ENCODE measurements at regions not wholly inside any gene's neighbourhood (a gene's known extent, or its start where the extent isn't known, plus 50 kb on each side); places are given as distances from the start of the nearest gene placed in this dataset.
"Not testable (repeated sequence)": the region's sequence is repeated elsewhere in the genome, so short reads cannot be mapped to it uniquely, and the experiment has no call there.

- Mint-ChIP-seq H3K4me3 (no peak overlapping the region), H3K36me3 (no peaks in the 10 kb centered on the region), H3K4me1 (ENCODE audit: low read depth) (peaks cover 12% of the 10 kb centered on the region), H3K9me3 (ENCODE audit: low read depth) (no peaks in the 10 kb centered on the region), H3K27ac (no peak overlapping the region), H3K27me3 (no peaks in the 10 kb centered on the region)
Measured at GRCh38 chr18:67406714-67407113, 109.8 kb downstream of the DSEL start.

- H3K4me3 Mint-ChIP-seq: no peak overlapping the region
- H3K4me1 Mint-ChIP-seq (ENCODE audit: low read depth): peaks cover 12% of the 10 kb centered on the region
- no peak overlapping the region for H3K27ac Mint-ChIP-seq
- H3K9me3 Mint-ChIP-seq (ENCODE audit: low read depth): peaks cover 15% of the 10 kb centered on the region
- no peaks in the 10 kb centered on the region for H3K27me3 Mint-ChIP-seq
- H3K36me3 Mint-ChIP-seq: peaks cover 7% of the 10 kb centered on the region
Measured at GRCh38 chr18:67402543-67402942, 114.0 kb downstream of the DSEL start.

GRCh38 chr18:67400502-67401117, 115.9 kb downstream of the DSEL start:
- Mint-ChIP-seq H3K9me3 (ENCODE audit: low read depth) (peaks cover 24% of the 10 kb centered on the region), H3K36me3 (peaks cover 16% of the 10 kb centered on the region), H3K27me3 (no peaks in the 10 kb centered on the region), H3K27ac (no peak overlapping the region), H3K4me3 (no peak overlapping the region), H3K4me1 (ENCODE audit: low read depth) (peaks cover 10% of the 10 kb centered on the region)

GRCh38 chr18:67386032-67386431, 130.5 kb downstream of the DSEL start:
- Mint-ChIP-seq H3K4me1 (ENCODE audit: low read depth) (peaks cover 17% of the 10 kb centered on the region), H3K27me3 (no peaks in the 10 kb centered on the region), H3K9me3 (ENCODE audit: low read depth) (no peaks in the 10 kb centered on the region), H3K27ac (no peak overlapping the region), H3K4me3 (no peak overlapping the region), H3K36me3 (no peaks in the 10 kb centered on the region)

GRCh38 chr18:67385455-67385854, 131.1 kb downstream of the DSEL start:
- H3K4me1 Mint-ChIP-seq (ENCODE audit: low read depth): peaks cover 17% of the 10 kb centered on the region
- H3K27me3 Mint-ChIP-seq: no peaks in the 10 kb centered on the region
- H3K27ac Mint-ChIP-seq: peak overlapping the region; percentile 36
- no peaks in the 10 kb centered on the region for H3K9me3 Mint-ChIP-seq (ENCODE audit: low read depth)
- H3K36me3 Mint-ChIP-seq: no peaks in the 10 kb centered on the region
- no peak overlapping the region for H3K4me3 Mint-ChIP-seq

GRCh38 chr18:67384057-67384456, 132.5 kb downstream of the DSEL start:
- not testable (repeated sequence) for H3K9me3 Mint-ChIP-seq (ENCODE audit: low read depth); H3K36me3 Mint-ChIP-seq; H3K27ac Mint-ChIP-seq; H3K4me3 Mint-ChIP-seq; H3K27me3 Mint-ChIP-seq
- peaks cover 17% of the 10 kb centered on the region for H3K4me1 Mint-ChIP-seq (ENCODE audit: low read depth)

GRCh38 chr18:67381608-67382150, 134.8 kb downstream of the DSEL start:
- Mint-ChIP-seq H3K4me1 (ENCODE audit: low read depth) (peaks cover 17% of the 10 kb centered on the region), H3K4me3 (no peak overlapping the region), H3K27me3 (no peaks in the 10 kb centered on the region), H3K36me3 (no peaks in the 10 kb centered on the region), H3K9me3 (ENCODE audit: low read depth) (no peaks in the 10 kb centered on the region), H3K27ac (no peak overlapping the region)

GRCh38 chr18:67380867-67381266, 135.7 kb downstream of the DSEL start:
- H3K9me3 Mint-ChIP-seq (ENCODE audit: low read depth): no peaks in the 10 kb centered on the region
- peaks cover 12% of the 10 kb centered on the region for H3K4me1 Mint-ChIP-seq (ENCODE audit: low read depth)
- H3K4me3 Mint-ChIP-seq: no peak overlapping the region
- H3K27me3 Mint-ChIP-seq: no peaks in the 10 kb centered on the region
- no peaks in the 10 kb centered on the region for H3K36me3 Mint-ChIP-seq
- H3K27ac Mint-ChIP-seq: no peak overlapping the region

- H3K4me1 Mint-ChIP-seq (ENCODE audit: low read depth): peaks cover 9% of the 10 kb centered on the region
- H3K9me3 Mint-ChIP-seq (ENCODE audit: low read depth): no peaks in the 10 kb centered on the region
- no peak overlapping the region for H3K27ac Mint-ChIP-seq
- no peaks in the 10 kb centered on the region for H3K36me3 Mint-ChIP-seq
- no peak overlapping the region for H3K4me3 Mint-ChIP-seq
- H3K27me3 Mint-ChIP-seq: no peaks in the 10 kb centered on the region
Measured at GRCh38 chr18:67379981-67380380, 136.5 kb downstream of the DSEL start.

- Mint-ChIP-seq H3K4me3 (no peak overlapping the region), H3K36me3 (no peaks in the 10 kb centered on the region), H3K27me3 (no peaks in the 10 kb centered on the region), H3K4me1 (ENCODE audit: low read depth) (no peaks in the 10 kb centered on the region), H3K9me3 (ENCODE audit: low read depth) (no peaks in the 10 kb centered on the region), H3K27ac (no peak overlapping the region)
Measured at GRCh38 chr18:67376372-67376771, 140.1 kb downstream of the DSEL start.

- no peaks in the 10 kb centered on the region for H3K27me3 Mint-ChIP-seq
- peaks cover under 1% of the 10 kb centered on the region for H3K4me1 Mint-ChIP-seq (ENCODE audit: low read depth)
- no peaks in the 10 kb centered on the region for H3K36me3 Mint-ChIP-seq
- no peak overlapping the region for H3K4me3 Mint-ChIP-seq
- H3K27ac Mint-ChIP-seq: no peak overlapping the region
- no peaks in the 10 kb centered on the region for H3K9me3 Mint-ChIP-seq (ENCODE audit: low read depth)
Measured at GRCh38 chr18:67373636-67374035, 142.9 kb downstream of the DSEL start.

GRCh38 chr18:67367540-67367939, 149.0 kb downstream of the DSEL start:
- Mint-ChIP-seq H3K4me3 (no peak overlapping the region), H3K36me3 (no peaks in the 10 kb centered on the region), H3K27ac (no peak overlapping the region), H3K4me1 (ENCODE audit: low read depth) (peaks cover 1% of the 10 kb centered on the region), H3K9me3 (ENCODE audit: low read depth) (no peaks in the 10 kb centered on the region), H3K27me3 (no peaks in the 10 kb centered on the region)

GRCh38 chr18:67363694-67364093, 152.8 kb downstream of the DSEL start:
- H3K27ac Mint-ChIP-seq: no peak overlapping the region

GRCh38 chr18:67362906-67363305, 153.6 kb downstream of the DSEL start:
- Mint-ChIP-seq H3K27me3 (no peaks in the 10 kb centered on the region), H3K4me3 (no peak overlapping the region), H3K36me3 (no peaks in the 10 kb centered on the region), H3K4me1 (ENCODE audit: low read depth) (peaks cover 18% of the 10 kb centered on the region), H3K9me3 (ENCODE audit: low read depth) (no peaks in the 10 kb centered on the region), H3K27ac (no peak overlapping the region)

More at GRCh38 chr18:67363694-67364093, 152.8 kb downstream of the DSEL start:
- Mint-ChIP-seq H3K9me3 (ENCODE audit: low read depth) (no peaks in the 10 kb centered on the region), H3K27me3 (no peaks in the 10 kb centered on the region), H3K36me3 (no peaks in the 10 kb centered on the region), H3K4me3 (no peak overlapping the region), H3K4me1 (ENCODE audit: low read depth) (peaks cover 20% of the 10 kb centered on the region)

- Mint-ChIP-seq H3K4me3 (peak overlapping the region; percentile 48), H3K36me3 (peaks cover 2% of the 10 kb centered on the region), H3K9me3 (ENCODE audit: low read depth) (peaks cover 6% of the 10 kb centered on the region), H3K27me3 (no peaks in the 10 kb centered on the region), H3K27ac (peak overlapping the region; percentile 84), H3K4me1 (ENCODE audit: low read depth) (peaks cover 21% of the 10 kb centered on the region)
Measured at GRCh38 chr18:67359873-67360838, 156.4 kb downstream of the DSEL start.
